HG03280 (cell line): ENCODE measurements at regions not wholly inside any gene's neighbourhood (a gene's known extent, or its start where the extent isn't known, plus 50 kb on each side); places are given as distances from the start of the nearest gene placed in this dataset.
"Not testable (repeated sequence)": the region's sequence is repeated elsewhere in the genome, so short reads cannot be mapped to it uniquely, and the experiment has no call there.

Source experiments
- ATAC-seq: cut with Tn5 transposase; IDR thresholded peaks from one replicate; pipeline ENCODE4 v1.9.1; 2021; ENCODE audit warnings: mild to moderate bottlenecking, moderate library complexity; ENCODE audit not compliant: unreplicated experiment

- no peak for ATAC-seq
These were observed 471.2 kb downstream of the GASK1B start for GRCh38 chr4:157701695-157701994.

- ATAC-seq, result no peak
These were observed 471.7 kb downstream of the GASK1B start for GRCh38 chr4:157700898-157701694.

- no peak for ATAC-seq
These were observed 468.9 kb downstream of the GRIA2 start for GRCh38 chr4:157689476-157689875.

- no peak for ATAC-seq
These were observed 467.4 kb downstream of the GRIA2 start for GRCh38 chr4:157687971-157688370.

GRCh38 chr4:157679326-157679725 lies 458.8 kb downstream of the GRIA2 start:
- not testable (repeated sequence) for ATAC-seq

GRCh38 chr4:157678478-157678877 lies 457.9 kb downstream of the GRIA2 start:
- no peak for ATAC-seq

GRCh38 chr4:157674699-157675098 lies 454.2 kb downstream of the GRIA2 start:
- no peak for ATAC-seq

- ATAC-seq, result no peak
These were observed 447.3 kb downstream of the GRIA2 start for GRCh38 chr4:157667836-157668235.

- no peak for ATAC-seq
These were observed 444.2 kb downstream of the GRIA2 start for GRCh38 chr4:157664726-157665125.

- no peak for ATAC-seq
These were observed 434.7 kb downstream of the GRIA2 start for GRCh38 chr4:157655096-157655809.

- no peak for ATAC-seq
These were observed 422.7 kb downstream of the GRIA2 start for GRCh38 chr4:157643257-157643656.

GRCh38 chr4:157634057-157634456 lies 413.5 kb downstream of the GRIA2 start:
- no peak for ATAC-seq

- ATAC-seq, result no peak
These were observed 396.4 kb downstream of the GRIA2 start for GRCh38 chr4:157616741-157617472.

- no peak for ATAC-seq
These were observed 387.5 kb downstream of the GRIA2 start for GRCh38 chr4:157607996-157608395.

GRCh38 chr4:157600583-157600982 lies 380.1 kb downstream of the GRIA2 start:
- no peak for ATAC-seq

GRCh38 chr4:157591245-157591644 lies 370.7 kb downstream of the GRIA2 start:
- ATAC-seq, result no peak

- ATAC-seq, result no peak
These were observed 370.2 kb downstream of the GRIA2 start for GRCh38 chr4:157590679-157591078.

GRCh38 chr4:157587681-157588423 lies 367.3 kb downstream of the GRIA2 start:
- no peak for ATAC-seq

- no peak for ATAC-seq
These were observed 361.6 kb downstream of the GRIA2 start for GRCh38 chr4:157582141-157582540.

- no peak for ATAC-seq
These were observed 356.2 kb downstream of the GRIA2 start for GRCh38 chr4:157576671-157577217.

GRCh38 chr4:157575339-157575738 lies 354.8 kb downstream of the GRIA2 start:
- ATAC-seq, result no peak
